Adrenal gland (tissue), 9 donors: ENCODE measurements at regions not wholly inside any gene's neighbourhood (a gene's known extent, or its start where the extent isn't known, plus 50 kb on each side); places are given as distances from the start of the nearest gene placed in this dataset.

Source experiments
- DNase-seq, 7 donors: peaks; one replicate each; pipeline ENCODE4 v3.0.0-alpha.2; 2019 to 2020
- H3K27ac ChIP-seq, 5 donors: fragments of 200-600 bp; sonication (generic) in 4 of 5; 1 replicate in 3 of 5; 2 replicates in 2 of 5; pipeline versions ENCODE4 v1.5.1 to v1.8.0; 2016 to 2020; ENCODE audit warnings: mild to moderate bottlenecking in 1 of 5
- H3K27me3 ChIP-seq: fragments of 200-600 bp; 2 replicates; pipeline ENCODE4 v1.8.0; 2021
- H3K36me3 ChIP-seq, 2 donors: fragments of 200-600 bp; replicated peaks in 1 of 2; 1 replicate in 1 of 2; 2 replicates in 1 of 2; pipeline versions ENCODE4 v1.5.1 to v1.8.0; 2018 to 2022
- H3K4me1 ChIP-seq, 2 donors: fragments of 200-600 bp; replicated peaks in 1 of 2; 1 replicate in 1 of 2; 2 replicates in 1 of 2; pipeline versions ENCODE4 v1.5.1 to v1.8.0; 2018 to 2021
- H3K4me3 ChIP-seq, 4 donors: fragments of 200-600 bp; sonication (generic) in 3 of 4; one replicate each; pipeline ENCODE4 v1.5.1; 2016 to 2018
- H3K9me3 ChIP-seq, 3 donors: fragments of 200-600 bp; sonication (generic) in 1 of 3; replicated peaks in 1 of 3; 1 replicate in 2 of 3; 2 replicates in 1 of 3; pipeline versions ENCODE4 v1.5.1 to v1.8.0; 2016 to 2021
- POLR2A ChIP-seq, 2 donors: fragments of 450-650 bp; IDR thresholded peaks; one replicate each; pipeline ENCODE4 v1.6.1; 2017; ENCODE audit warnings: antibody characterized with exemption in 2 of 2, mild to moderate bottlenecking in 2 of 2, moderate library complexity in 1 of 2
- WGBS, 4 donors: extraction: QIAGEN DNeasy Blood & Tissue Kit in 2 of 4; methylation state at CpG; one replicate each; pipeline versions ENCODE4 v1.1.5 to v1.1.7; 2013 to 2017; 5-methylcytosine and 5-hydroxymethylcytosine counted together
- intact Hi-C, 2 donors: fragments of 100-400 bp; cut with DNase I; formaldehyde crosslinking; loops; one replicate each; pipeline versions ENCODE4 v1.14.1 to v1.15.0; 2022 to 2023
- TF ChIP-seq, protein P1 (sequence below), 6 experiments: fragments of 450-650 bp in 4 of 6; fragments of 200-600 bp in 2 of 6; sonication (generic) in 1 of 6; IDR thresholded peaks; 1 replicate in 5 of 6; 2 replicates in 1 of 6; pipeline versions ENCODE4 v1.5.1 to v1.8.0; 2016 to 2021; ENCODE audit warnings: antibody characterized with exemption in 6 of 6, mild to moderate bottlenecking in 2 of 6, moderate library complexity in 1 of 6
- donor health status: healthy with polysubstance abuse.
- donor health status: Bipolar disorder and iron deficiency.
- donor health status: DM: yes; HTN: yes; CAD: no.
- donor health status: DM: no; HTN: no; CAD: no.
- donor health status: DM: no; HTN: no; CAD: no.

DNA sequence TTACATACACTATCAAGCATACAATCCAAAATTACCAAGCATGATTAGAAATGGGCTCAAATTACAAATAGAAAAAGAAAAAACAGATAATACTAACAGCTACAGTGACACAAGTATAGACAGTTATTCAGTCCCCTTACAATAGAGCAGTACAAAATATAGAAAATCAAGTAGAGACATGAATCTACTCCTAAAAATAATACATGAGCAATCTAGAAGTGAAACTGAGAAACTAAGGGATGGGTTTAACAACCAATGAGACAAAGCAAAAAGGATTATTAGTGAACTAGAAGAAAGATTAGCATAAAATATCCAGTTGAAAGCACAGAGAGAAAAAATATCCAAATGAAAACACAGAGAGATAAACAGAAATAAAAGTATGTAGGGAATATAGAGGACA, 426.7 kb downstream of the TBC1D4 start:
- no peak for DNase-seq
- TF ChIP-seq, protein P1, sequence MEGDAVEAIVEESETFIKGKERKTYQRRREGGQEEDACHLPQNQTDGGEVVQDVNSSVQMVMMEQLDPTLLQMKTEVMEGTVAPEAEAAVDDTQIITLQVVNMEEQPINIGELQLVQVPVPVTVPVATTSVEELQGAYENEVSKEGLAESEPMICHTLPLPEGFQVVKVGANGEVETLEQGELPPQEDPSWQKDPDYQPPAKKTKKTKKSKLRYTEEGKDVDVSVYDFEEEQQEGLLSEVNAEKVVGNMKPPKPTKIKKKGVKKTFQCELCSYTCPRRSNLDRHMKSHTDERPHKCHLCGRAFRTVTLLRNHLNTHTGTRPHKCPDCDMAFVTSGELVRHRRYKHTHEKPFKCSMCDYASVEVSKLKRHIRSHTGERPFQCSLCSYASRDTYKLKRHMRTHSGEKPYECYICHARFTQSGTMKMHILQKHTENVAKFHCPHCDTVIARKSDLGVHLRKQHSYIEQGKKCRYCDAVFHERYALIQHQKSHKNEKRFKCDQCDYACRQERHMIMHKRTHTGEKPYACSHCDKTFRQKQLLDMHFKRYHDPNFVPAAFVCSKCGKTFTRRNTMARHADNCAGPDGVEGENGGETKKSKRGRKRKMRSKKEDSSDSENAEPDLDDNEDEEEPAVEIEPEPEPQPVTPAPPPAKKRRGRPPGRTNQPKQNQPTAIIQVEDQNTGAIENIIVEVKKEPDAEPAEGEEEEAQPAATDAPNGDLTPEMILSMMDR (IDR thresholded peaks at IDR 0.05) = no peak
- no peak for TF ChIP-seq POLR2A (IDR thresholded peaks at IDR 0.05)
- Histone ChIP-seq H3K4me1 (no peaks in the 10 kb centered on the region), H3K4me3 (no peak overlapping the region), H3K27me3 (no peaks in the 10 kb centered on the region), H3K9me3 (no peaks in the 10 kb centered on the region), H3K27ac (no peak overlapping the region), H3K36me3 (no peaks in the 10 kb centered on the region)
- intact Hi-C loops = no loop called here

DNA sequence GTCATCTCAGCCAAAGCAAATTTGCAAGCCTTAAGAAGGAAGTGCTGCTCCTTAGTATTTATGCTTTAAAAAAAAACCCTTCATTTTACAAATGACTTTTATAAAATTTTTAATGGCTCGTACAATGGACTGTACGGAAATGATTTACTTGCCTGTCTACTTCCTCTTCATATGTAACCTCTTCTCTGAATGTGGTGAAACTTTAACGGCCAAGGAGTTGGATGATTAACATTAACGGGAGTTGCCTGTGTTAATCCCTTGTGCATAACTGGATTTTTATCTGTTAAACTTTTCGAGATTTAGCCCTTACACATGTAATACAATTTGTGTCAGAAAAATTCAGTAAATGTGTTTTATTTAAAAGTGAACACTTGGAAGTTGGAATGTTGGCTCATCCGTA, 429.4 kb downstream of the TBC1D4 start:
- Histone ChIP-seq H3K36me3 (no peaks in the 10 kb centered on the region), H3K27ac (no peak overlapping the region), H3K27me3 (no peaks in the 10 kb centered on the region), H3K4me3 (no peak overlapping the region), H3K4me1 (no peaks in the 10 kb centered on the region), H3K9me3 (no peaks in the 10 kb centered on the region)
- 65 to 79% (median 71%) methylated on average over 6 of the region's 6 CpGs for whole genome bisulfite sequencing, 4 donors
- no peak for DNase-seq
- no peak for TF ChIP-seq POLR2A (IDR thresholded peaks at IDR 0.05)
- TF ChIP-seq, protein P1 (IDR thresholded peaks at IDR 0.05) = no peak
- intact Hi-C loops = no loop called here

DNA sequence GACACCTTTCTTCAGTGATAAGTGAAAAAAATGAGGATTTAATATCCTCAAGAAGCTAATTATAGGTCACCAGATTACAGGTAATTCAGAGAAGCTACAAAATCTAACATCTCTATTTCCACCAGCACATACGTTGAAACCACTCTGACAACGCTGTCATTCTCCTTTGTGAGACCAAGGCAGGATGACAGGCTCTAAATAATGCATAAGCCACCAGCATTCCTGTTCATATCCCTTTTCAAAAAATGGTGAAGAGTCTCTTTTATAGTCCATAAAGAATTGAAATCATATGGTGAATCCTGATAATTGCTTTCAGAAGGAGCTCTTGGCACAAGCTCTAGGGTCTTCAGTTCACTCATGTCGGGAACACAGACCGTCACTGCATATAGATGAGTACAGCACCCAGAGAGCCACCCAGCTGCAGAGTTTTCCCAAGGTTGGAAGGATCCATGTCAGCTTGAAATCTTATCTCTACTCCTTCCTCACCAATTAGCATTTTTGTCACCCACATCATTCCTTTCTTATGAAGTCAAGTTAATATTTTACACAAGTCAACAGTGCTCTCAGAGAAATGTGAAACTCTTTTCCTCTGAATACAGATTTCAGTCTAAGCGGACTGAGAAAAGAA, 431.4 kb downstream of the TBC1D4 start:
- Histone ChIP-seq H3K4me3 (no peak overlapping the region), H3K36me3 (no peaks in the 10 kb centered on the region), H3K9me3 (no peaks in the 10 kb centered on the region), H3K27me3 (no peaks in the 10 kb centered on the region), H3K27ac (no peak overlapping the region), H3K4me1 (no peaks in the 10 kb centered on the region)
- 68 to 70% (median 69%) methylated on average over 5 of the region's 5 CpGs for WGBS, 4 donors
- TF ChIP-seq, protein P1 (IDR thresholded peaks at IDR 0.05) = no peak
- TF ChIP-seq POLR2A (IDR thresholded peaks at IDR 0.05) = no peak
- DNase-seq = no peak
- intact Hi-C loops = no loop called here

DNA sequence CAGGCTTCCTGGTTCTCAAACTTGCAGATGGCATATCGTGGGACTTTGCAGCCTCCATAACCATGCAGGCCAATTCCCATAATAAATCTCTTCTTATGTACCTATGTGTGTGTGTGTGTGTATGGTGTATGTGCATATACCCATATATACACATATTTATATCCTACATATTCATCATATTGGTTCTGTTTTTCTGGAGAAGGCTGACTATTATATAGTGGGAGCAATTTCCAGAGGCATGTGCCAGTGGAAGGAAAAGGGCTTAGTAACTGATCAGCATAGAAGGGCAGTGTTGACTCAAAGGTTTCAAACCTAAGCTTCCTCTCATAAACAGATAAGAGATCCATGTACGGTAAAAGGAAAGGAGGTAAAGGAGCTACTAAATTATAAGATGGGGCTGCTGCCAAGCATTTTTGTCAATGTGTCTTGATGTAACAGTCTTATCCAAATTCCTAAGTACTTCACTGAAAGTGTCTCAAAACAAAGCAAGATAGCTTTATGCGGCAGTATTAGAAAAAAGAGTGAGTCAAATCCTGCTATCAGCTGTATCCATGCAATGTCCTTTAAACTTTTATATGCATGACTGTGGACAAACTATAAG, 432.1 kb downstream of the TBC1D4 start:
- Histone ChIP-seq H3K4me3 (no peak overlapping the region), H3K27ac (no peak overlapping the region), H3K9me3 (no peaks in the 10 kb centered on the region), H3K4me1 (no peaks in the 10 kb centered on the region), H3K27me3 (no peaks in the 10 kb centered on the region), H3K36me3 (no peaks in the 10 kb centered on the region)
- intact Hi-C loops = no loop called here
- TF ChIP-seq, protein P1 (IDR thresholded peaks at IDR 0.05) = no peak
- TF ChIP-seq POLR2A (IDR thresholded peaks at IDR 0.05) = no peak
- no peak for DNase-seq
- 70 to 77% (median 74%) methylated on average over 3 of the region's 3 CpGs for WGBS, 4 donors
